GM21381 (cell line): ENCODE measurements at regions not wholly inside any gene's neighbourhood (a gene's known extent, or its start where the extent isn't known, plus 50 kb on each side); places are given as distances from the start of the nearest gene placed in this dataset.

Experiments
- ATAC-seq: cut with Tn5 transposase; IDR thresholded peaks from one replicate; pipeline ENCODE4 v1.9.1; 2021; ENCODE audit warnings: mild to moderate bottlenecking, moderate library complexity; ENCODE audit not compliant: unreplicated experiment

DNA sequence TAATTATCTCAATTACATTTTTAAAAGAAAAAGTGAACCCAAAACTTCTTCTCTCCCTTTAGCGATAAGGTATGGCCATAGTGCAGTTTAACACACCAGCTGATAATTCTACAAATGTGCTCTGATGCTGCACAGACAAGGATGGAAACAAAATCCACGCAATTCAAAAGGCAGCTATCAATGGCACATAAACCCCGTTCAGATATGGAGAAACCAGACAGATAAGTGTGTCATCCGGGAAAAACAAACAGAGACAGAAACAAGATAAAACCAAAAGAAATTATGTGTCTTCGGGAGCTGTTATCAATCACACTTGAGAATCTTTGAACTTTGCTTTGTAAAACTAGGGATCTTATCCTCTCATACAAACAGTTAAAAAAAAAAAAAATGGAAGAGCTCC is 73.6 kb downstream of the SIPA1L2 start:
- no peak for ATAC-seq

DNA sequence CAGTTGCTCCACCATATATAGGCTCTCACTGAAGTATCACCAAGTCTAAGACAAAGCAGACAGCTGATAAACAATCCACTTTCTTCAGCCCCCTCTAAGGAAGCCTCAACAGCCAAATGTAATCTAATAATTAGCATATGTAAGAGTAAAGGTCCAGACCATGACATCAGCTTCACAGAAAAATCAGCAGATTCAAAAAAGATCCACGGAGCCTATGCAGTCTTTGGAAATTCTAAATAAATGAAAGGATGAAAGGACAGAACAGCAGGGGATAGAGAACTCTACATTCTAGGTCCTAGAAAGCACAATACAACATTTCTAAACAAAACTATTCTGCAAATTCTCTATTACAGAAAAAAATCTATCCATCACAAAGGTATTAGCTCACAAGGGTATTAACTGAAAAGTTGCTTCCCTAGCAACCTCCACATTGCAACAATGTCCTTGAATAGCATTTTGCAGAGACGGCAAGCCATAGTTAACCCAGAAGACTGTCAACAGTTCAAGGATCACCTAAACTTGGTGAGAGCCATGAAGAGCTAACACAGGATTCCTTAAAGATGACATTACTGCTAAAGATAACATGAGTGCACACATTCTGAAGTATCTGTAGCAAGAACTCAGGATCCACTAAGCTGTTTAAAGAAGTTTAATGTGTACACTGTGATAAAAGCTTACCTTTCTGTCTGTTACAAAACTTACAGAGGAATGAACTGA is 74.3 kb downstream of the SIPA1L2 start:
- ATAC-seq, result no peak

DNA sequence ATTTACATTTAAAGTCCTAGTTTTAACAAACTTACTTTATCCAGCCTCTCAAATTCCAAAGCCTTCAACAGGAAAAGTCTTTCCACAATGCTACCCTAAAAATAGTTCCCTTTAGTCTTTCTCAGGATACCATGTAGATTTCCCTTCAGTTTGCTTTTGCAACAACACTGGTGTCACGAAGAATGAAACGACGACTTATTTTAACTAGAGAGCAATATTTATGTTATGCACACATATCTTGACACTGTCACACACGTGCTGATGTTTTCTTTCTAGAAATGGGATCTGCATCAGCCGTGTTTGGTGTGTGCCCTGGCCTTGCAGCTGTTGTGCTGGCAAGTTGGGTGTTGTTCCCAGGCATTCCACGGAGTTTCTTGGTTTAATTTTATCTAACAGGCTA is 75.5 kb downstream of the SIPA1L2 start:
- no peak for ATAC-seq

DNA sequence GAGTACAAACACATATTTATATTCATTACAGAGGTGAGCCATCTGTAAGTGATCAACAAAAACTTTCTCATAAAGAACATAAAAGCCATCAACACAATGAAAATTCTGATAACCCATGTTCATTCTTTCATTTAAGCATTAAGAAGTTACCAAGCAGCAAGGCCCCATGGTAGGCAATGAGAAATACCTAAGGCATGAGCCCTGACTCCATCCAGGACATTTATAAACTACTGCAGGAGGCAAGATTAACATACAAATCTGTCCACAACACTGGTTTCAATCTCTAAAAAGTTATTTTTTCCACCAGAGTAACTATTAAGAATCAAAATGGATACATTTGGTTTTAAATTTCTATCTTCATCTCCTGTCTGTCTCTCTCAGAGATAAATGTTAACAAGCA is 76.1 kb downstream of the SIPA1L2 start:
- no peak for ATAC-seq

DNA sequence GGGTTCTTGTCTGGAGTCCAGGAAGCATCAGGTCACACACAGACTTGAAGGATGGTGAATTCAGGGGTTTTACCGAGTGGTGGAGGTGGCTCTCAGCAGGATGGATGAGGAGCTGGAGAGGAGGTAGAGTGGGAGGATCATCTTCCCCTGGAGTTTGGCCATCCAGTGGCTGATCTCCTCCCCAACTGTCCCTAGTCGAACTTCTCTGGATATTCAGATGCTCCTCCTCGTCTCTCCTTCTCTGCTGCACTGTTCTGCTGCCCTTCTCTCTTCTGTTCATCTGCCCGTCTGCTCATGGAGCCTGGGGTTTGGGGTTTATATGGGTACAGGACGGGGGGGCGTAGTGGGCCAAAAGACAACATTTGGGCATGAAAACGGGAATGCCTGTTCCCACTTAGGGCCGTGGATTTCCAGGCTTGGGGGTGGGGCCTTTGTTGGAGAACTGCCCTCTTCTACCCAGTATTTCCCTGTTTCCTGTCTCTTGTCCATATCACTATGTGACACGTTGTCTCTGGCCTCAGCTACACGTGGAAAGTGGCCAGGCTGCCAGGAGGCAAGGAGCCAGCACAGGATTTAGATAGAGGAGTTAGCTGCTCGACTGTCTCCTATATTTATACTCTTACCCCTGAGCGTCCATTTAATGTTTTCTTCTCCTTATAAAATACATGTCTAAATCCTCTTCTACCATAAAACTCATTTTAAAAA is 76.7 kb downstream of the SIPA1L2 start:
- ATAC-seq, result no peak

DNA sequence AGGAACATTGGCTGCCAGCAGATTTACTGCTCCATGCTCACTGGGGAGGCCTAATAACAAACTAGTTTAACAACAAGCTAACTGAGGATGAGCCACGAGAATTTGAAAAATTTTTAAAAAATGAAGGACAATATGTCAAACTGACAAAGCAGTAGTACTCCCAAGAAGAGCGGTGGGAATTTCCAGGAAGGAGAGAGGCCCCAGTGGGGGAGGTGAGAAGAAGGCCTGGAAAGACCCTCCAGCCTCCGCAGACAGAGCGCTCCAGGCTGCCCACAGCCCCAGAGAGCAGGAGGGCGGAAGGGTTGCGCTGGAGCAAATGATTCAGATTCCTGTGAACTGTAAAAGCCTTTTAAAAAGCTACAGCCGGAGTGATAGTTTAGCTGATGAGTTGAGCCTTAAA is 78.5 kb downstream of the SIPA1L2 start:
- ATAC-seq, result no peak

DNA sequence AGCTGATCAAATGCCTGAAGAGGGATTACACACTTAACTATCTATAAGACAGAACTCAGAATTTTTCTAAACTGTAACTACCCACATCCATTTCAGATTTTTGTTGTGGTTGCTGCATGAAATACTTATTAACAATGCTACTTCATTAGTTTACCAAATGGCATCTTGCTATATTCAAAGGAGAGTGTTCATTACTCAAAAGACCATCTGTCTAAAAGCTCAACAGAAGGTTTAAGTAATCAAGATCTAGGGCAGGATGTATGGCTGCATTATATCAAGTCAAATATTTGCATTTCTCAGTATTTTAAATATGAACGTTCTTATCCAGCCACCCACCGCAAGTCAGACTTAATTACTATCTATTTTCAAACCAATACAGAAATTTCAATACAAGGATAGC is 79.9 kb downstream of the SIPA1L2 start:
- no peak for ATAC-seq

DNA sequence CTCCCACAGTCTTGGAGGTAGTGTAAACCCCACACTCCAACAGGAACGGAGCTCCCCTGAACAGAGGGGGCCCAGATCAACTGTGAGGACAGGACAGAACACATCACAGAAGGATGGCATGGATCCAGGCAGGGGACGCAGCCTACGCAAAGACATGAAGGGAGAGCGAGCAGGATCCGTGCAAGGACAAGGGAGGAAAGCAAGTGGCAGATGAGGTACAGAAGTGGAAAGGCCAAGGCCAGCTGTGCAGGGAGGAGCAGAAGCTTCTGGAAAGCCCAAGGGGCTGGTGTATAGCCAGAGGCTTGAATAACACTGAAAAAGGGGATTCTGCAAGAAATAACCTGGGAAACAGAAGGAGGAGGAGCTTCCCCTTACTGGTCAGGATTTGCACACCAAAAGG is 81.2 kb downstream of the SIPA1L2 start:
- no peak for ATAC-seq

DNA sequence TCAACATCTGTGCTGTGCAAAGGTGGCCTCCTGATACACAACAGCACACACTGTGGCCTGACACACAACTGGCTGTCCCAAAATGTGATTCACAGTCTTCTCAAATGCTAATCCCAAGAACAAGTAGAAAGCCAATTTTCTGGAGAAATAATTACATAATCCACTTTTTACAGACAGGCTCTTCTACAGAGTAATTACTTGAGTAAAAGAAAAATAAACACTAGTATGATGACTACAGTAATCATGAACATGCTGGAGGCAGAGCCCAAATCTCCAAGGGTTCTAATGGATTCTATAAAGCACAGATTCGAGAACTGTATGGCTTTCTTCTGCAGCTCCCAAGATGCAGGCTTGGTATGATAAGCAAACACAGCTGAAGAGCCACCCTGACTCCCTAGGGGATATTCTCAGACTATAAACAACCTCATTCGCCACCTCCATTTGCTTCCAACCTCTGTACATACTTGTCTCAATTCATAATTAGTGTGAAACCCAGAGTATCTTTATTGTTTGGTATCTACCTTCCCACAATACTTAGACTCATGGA is 81.9 kb downstream of the SIPA1L2 start:
- ATAC-seq, result no peak

DNA sequence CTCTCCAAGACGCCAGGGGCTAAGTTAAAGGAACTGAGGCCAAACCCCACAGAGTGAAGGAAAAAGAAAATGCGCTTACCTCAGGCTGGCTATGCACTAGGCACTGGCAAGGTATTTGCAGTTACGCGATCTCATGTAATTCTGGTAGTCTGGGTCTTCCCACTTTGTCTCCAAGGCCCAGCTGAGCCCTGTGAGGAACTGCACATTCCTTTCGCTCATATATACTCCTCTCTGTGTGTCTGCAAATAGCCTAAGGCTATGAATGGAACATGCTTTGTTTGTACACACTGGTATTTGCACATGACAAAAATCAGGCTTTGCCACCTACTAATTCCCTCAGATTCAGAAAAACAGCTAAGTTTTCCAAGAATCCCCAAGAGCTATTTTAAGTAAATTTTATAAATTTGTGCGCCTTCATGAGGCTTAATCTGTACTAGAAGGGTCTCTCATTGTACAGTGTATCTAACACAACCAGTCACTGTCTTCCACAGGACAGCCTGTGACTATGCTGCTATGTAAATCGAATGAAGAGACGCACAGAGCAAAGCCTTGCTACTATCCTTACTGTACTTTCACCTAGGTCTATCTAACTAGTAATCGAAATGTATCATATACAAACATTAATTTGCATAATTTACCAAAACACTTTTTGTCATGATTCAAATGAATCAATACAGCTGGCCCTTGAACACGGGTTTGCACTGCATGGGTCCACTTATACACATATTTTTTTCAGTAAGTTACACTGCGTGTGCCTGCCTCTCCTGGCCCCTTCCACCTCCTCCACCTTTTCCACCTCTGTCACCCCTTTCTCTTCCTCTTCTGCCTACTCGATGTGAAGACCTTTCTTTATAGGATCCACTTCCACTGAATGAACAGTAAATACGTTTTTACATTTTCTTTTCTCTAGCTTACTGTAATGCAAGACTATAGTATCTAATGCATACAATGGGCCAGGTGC is 87.0 kb downstream of the SIPA1L2 start:
- ATAC-seq, result no peak

DNA sequence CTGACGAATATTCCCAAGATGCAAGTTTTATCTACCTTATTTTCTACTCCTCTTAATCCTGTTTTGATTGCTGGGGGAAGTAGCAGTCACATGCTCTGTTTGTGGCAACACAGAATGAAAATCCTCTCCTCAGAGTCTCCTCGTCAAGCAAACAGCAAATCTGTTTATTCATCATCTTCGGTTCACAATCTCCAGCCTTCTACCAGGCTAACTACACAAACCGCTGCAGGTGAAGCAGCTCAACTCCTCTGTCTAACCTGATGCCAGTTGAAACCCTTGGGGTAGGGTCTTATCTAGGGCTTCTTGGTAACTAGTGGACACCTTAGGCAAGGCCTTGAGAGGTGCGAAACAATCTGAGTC is 91.0 kb downstream of the SIPA1L2 start:
- ATAC-seq, result no peak

DNA sequence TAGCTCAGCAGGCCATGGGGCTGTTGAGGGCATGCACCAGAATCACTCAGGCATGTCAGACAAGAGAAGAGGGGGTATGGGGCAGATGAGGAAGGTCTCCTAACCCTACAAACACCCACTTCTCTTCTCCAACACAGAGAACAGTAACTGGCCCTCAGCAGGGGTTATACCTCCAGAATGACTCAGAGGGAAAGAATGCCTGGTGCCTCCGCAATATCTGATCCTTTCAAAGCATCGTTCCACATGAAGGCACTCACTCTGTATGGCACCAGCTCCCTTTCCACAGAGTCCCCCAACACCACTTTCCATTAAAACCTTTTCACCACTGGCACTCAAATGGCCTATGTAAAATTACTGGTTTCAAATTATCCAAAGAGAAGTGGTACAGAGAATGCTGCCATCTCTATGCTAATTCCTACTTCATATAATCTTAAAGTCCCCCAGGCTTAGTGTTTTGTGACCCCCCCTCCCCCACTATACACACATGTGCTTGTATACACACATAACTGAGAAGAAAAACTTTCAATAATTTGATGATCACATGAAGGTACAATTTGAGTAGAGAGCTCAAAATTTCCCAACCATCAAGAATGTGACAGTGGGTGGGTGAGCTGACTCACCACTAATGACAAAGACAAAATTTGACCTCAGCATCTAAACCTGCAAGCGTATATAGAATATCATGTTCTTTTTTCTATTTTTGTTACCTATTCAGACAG is 91.5 kb downstream of the SIPA1L2 start:
- ATAC-seq, result no peak

DNA sequence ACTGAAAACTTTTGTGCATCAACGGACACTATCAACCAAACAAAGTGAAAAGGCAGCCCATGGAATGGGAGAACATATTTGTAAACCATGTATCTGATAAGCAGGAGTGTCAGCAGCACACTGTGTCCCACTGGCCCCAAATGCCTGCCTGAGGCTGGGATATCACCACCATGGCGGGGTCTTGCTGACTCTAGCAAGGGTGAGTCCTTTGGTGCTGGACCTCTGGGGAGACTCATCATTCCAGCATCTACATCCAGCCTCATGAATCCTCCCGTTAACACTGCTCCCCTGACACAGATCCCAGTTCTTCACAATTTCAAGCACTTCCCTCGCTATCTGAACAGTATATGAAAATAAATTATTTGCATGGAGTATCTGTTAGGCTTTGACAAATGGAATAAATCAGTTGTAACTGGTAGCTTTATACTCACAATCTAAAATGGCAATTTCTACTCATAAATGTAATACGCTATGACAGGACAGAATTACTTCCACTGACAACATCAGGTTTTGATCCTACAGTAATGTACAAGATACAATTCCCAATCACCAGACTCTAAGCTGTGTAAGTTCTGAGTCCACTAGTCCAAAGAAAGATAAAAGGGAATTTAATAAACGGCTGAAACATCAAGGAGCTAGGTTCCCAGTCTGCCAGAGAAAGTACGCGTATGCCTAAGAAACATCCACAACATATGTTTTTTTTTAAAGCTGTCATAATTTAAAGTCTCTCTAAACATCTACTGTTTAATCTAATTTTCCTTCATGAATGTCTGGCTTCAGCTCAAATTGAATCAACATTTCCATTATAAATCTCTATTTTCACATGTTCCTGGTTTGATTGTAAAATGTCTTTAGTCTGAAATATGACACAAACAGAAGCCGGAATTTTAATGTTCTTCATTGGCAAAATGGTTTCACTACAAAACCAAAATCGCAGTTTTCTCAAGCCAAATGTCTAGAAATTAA is 95.1 kb downstream of the SIPA1L2 start:
- ATAC-seq, result no peak

DNA sequence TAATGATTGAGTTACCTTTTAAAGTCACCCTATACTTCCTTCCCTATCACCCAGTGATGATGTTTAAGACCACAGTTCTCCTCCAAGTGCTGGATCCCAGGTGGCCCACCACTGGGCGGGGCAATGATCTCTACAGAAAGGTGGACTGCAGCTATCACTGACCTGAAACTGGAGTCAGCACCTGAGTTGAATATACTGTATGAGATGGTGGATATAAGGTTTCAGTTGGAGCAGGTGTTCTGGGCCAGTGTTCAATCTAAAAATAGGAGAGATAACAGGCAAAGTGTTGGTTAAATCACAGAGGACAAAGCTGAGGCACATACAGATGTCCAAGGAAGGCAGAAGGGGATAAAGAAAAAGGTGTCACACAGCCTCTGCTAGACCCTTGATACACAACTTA is 96.6 kb downstream of the SIPA1L2 start:
- no peak for ATAC-seq

DNA sequence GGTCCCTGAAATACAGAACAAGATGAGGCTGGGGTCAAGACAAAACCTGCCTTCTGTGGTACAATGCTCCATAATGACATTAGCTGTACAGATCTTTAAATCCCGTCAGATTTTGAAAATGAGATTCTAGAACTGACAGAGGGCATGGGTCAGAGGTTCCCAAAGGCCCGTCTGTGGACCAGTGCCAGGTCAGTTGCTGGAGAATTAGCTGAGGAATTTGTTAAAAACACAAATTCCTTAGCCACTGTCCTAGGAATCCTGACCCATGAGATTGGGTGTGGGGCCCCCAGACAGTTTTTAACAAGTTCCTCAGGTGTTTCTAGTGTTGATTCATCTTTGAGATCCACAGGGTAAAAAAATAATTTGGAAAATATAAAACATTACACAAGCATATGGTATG is 97.0 kb downstream of the SIPA1L2 start:
- ATAC-seq, result no peak

DNA sequence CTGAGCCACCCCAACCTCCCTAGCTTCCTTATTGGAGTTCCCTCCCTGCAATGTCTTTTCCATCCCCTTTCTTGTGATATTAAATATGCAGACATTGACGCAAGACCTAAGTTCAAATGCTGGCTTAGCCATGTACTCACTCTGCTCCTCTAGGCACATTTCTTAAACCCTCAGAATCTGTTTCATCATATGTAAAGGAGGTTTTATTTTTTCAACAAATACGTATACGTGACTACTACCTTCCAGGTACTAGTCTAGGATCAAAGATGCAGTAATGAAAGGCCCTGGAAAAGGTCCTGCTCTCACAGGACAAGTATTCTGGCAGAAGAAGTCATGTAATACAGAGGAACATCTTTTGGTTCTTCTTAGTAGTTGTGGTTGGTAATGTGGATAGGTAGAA is 98.6 kb downstream of the SIPA1L2 start:
- ATAC-seq, result no peak

DNA sequence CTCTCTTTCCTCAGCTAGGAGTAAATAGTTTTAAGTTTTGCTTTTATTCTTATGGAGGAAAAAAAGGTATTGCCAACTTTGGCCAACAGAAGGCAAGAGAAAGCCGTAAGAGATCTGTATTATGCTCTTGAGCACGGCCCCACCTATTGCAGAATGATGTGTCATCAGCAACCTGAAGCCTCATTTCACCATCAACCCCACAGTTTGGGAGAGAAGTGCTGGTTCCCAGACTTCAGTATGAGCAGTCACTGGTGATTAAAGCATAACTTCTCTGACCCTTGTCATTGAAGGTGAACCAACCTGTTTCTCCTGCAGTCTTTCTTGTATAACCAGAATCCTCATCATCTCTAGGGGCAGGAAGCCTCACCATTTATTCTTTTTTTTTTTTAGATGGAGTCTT is 100.2 kb downstream of the SIPA1L2 start:
- no peak for ATAC-seq

DNA sequence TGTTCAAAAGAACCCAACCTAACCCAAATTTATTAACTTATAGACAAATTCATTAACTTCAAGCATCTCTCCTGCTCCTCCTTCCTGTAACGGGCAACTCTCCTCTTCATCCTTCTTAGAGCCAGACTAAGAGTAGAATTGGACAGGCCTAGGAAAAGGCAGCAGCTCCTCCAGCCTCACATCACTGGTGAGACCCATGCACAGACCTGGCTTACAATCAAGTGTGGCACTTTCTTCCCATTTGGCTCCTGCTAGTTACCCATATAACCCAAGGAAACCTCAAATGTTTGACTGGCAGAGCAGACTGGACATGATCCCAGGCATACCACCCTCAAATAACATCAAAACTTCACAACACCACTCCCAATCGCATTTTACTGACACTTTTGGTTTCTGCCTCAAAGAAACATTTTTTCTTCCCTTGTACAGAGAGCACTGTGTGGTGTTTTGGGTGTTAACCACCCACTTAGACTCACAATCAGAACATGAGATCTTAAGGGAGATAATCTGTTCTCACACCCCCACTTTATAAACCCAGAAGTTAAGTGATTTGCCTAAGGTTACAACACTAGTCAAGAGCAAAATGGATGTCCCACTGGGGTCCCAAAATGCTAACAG is 101.4 kb downstream of the SIPA1L2 start:
- no peak for ATAC-seq

DNA sequence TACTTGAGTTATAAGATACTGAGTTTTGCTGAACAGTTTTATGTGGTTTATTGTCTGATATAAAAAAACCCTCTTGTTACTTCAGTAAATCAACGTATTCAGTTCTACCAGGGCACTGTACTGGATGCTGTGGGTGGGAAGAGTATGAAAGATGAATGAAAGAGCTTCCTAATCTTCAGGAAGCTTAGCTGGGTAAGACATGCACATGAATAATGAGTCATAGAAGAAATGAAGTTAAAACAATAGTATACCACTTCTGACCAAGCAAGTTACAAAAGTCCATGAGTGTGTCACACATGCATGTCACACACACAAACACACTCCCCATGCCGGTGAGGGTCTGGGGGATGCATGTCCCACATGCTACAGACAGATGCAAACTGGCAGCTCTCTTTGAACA is 105.9 kb downstream of the SIPA1L2 start:
- ATAC-seq, result no peak
